K562 (cell line): ENCODE measurements at regions not wholly inside any gene's neighbourhood (a gene's known extent, or its start where the extent isn't known, plus 50 kb on each side); places are given as distances from the start of the nearest gene placed in this dataset.

Experiments
- ATAC-seq: fragments of 200-7000 bp; cut with Tn5 transposase; 3 replicates; pipeline ENCODE4 v1.9.1; 2020; ENCODE audit warnings: moderate library complexity
- BruUV-seq: library from RNA; stranded (reverse); fragments of 400-500 nt; replicated peaks from 2 replicates; lab custom pipeline; 2021; lab: Mats Ljungman, UMichigan
- CTCF ChIA-PET: fragments of 300-600 bp; formaldehyde crosslinking; extraction: SDS; loops from one replicate; lab custom pipeline; 2021; ENCODE audit warnings: low intra/inter-chr PET ratio; lab: Yijun Ruan, JAX
- POLR2A ChIA-PET: fragments of 300-600, 350-650 bp; sonication (Branson Sonifier 250); formaldehyde crosslinking; extraction: SDS; loops from one replicate; lab custom pipeline; 2021; ENCODE audit warnings: antibody characterized with exemption, inconsistent platforms; lab: Yijun Ruan, JAX
- DNase-seq, 4 experiments: peaks; one replicate each; pipeline versions ENCODE4 v3.0.0 to v3.0.0-alpha.2; 2011 to 2018; ENCODE audit warnings: low spot score in 3 of 4, mixed read lengths in 3 of 4; ENCODE audit errors: extremely low read depth in 1 of 4
- FAIRE-seq: peaks from 2 replicates; lab custom pipeline; 2011; peaks lifted over from hg19 to GRCh38; lab: Jason Lieb, UNC
- H2AFZ ChIP-seq: 2 replicates; pipeline ENCODE4 v1.6.0; 2011; ENCODE audit warnings: low read depth, low read length, control low read depth, inconsistent platforms
- H3K27ac ChIP-seq: fragments of 200-600 bp; 3 replicates; pipeline ENCODE4 v1.8.0; 2011; ENCODE audit warnings: low read depth, mild to moderate bottlenecking, control low read depth, inconsistent platforms, low read length, moderate library complexity, mixed read lengths; ENCODE audit errors: extremely low read depth
- H3K27me3 ChIP-seq, 2 experiments: fragments of 300-600 bp in 1 of 2; 2 replicates in 1 of 2; 3 replicates in 1 of 2; pipeline versions ENCODE4 v1.6.0 to v1.8.0; 2011; ENCODE audit warnings: inconsistent platforms in 2 of 2, low read length in 2 of 2, mild to moderate bottlenecking in 1 of 2, mixed read lengths in 1 of 2, moderate library complexity in 1 of 2; ENCODE audit not compliant: control insufficient read depth in 2 of 2, insufficient read depth in 2 of 2
- H3K36me3 ChIP-seq: fragments of 300-600 bp; 3 replicates; pipeline ENCODE4 v1.8.0; 2011; ENCODE audit warnings: mild to moderate bottlenecking, low read length, inconsistent platforms; ENCODE audit not compliant: control insufficient read depth, insufficient read depth
- H3K4me1 ChIP-seq, 2 experiments: fragments of 200-600 bp in 1 of 2; replicated peaks in 1 of 2; 2 replicates in 1 of 2; 3 replicates in 1 of 2; pipeline versions ENCODE4 v1.5.1 to v1.8.0; 2011; ENCODE audit warnings: inconsistent platforms in 2 of 2, low read length in 2 of 2, mild to moderate bottlenecking in 1 of 2, mixed read lengths in 1 of 2, moderate library complexity in 1 of 2; ENCODE audit not compliant: control insufficient read depth in 2 of 2, insufficient read depth in 2 of 2
- H3K4me2 ChIP-seq: 2 replicates; pipeline ENCODE4 v1.6.1; 2011; ENCODE audit warnings: low read length, control low read depth, inconsistent platforms, mixed read lengths; ENCODE audit not compliant: insufficient read depth
- H3K4me3 ChIP-seq: fragments of 200-600 bp; sonication (generic), shearing (Covaris generic); 2 replicates; pipeline ENCODE4 v1.5.1; 2016; ENCODE audit warnings: control low read depth, inconsistent platforms
- H3K79me2 ChIP-seq: fragments of 200-600 bp; 3 replicates; pipeline ENCODE4 v1.8.0; 2011; ENCODE audit warnings: low read length, inconsistent platforms; ENCODE audit not compliant: control insufficient read depth, insufficient read depth
- H3K9ac ChIP-seq, 2 experiments: 2 replicates each; pipeline versions ENCODE4 v1.6.0 to v1.6.1; 2011; ENCODE audit warnings: low read depth in 2 of 2, low read length in 2 of 2, control low read depth in 1 of 2, inconsistent platforms in 1 of 2, mild to moderate bottlenecking in 1 of 2, mixed read lengths in 1 of 2; ENCODE audit not compliant: insufficient read depth in 1 of 2
- H3K9me1 ChIP-seq: one replicate; pipeline ENCODE4 v1.6.0; 2011; ENCODE audit warnings: inconsistent platforms, mild to moderate bottlenecking, low read length, moderate library complexity; ENCODE audit not compliant: control insufficient read depth, insufficient read depth
- H3K9me3 ChIP-seq: replicated peaks from 2 replicates; pipeline ENCODE4 v1.5.1; 2011; ENCODE audit warnings: low read depth, low read length, inconsistent platforms; ENCODE audit not compliant: control insufficient read depth, insufficient read depth
- H4K20me1 ChIP-seq: replicated peaks from 2 replicates; pipeline ENCODE4 v1.6.1; 2011; ENCODE audit warnings: low read length, inconsistent platforms, mixed read lengths; ENCODE audit not compliant: control insufficient read depth, insufficient read depth
- BHLHE40 ChIP-seq: IDR thresholded peaks from 2 replicates; pipeline ENCODE4 v1.6.1; 2011; ENCODE audit warnings: low read length, improper control_type of control experiment
- C11orf30 ChIP-seq: fragments of 450-650 bp; IDR thresholded peaks from 2 replicates; pipeline ENCODE4 v1.6.1; 2016; ENCODE audit warnings: low read depth, mild to moderate bottlenecking
- CEBPB ChIP-seq: fragments of 450-650 bp; IDR thresholded peaks from 2 replicates; pipeline ENCODE4 v1.6.1; 2016; ENCODE audit warnings: missing genetic modification characterization, missing compliant biosample characterization
- DNMT1 ChIP-seq: fragments of 450-650 bp; IDR thresholded peaks from 2 replicates; pipeline ENCODE4 v1.6.1; 2016; ENCODE audit warnings: antibody characterized with exemption, mild to moderate bottlenecking
- KDM4B ChIP-seq, 2 experiments: fragments of 450-650 bp in 1 of 2; sonication (generic) in 1 of 2; IDR thresholded peaks; 2 replicates each; pipeline ENCODE4 v1.6.1; 2016 to 2017; ENCODE audit warnings: borderline replicate concordance in 2 of 2, antibody characterized with exemption in 1 of 2, low read depth in 1 of 2, mild to moderate bottlenecking in 1 of 2
- MIER1 ChIP-seq: fragments of 450-650 bp; IDR thresholded peaks from 2 replicates; pipeline ENCODE4 v1.6.1; 2016; ENCODE audit warnings: antibody characterized with exemption, mild to moderate bottlenecking, low read depth
- NFIX ChIP-seq: fragments of 250-450 bp; sonication (Bioruptor Pico); IDR thresholded peaks from 2 replicates; pipeline ENCODE4 v1.4.0; 2020; ENCODE audit warnings: low read depth, mild to moderate bottlenecking, moderate library complexity
- PBX2 ChIP-seq, 2 experiments: IDR thresholded peaks in 1 of 2; conservative IDR thresholded peaks in 1 of 2; 2 replicates each; pipeline ENCODE4 v1.6.1; 2016; ENCODE audit warnings: low read depth in 2 of 2, mild to moderate bottlenecking in 1 of 2, missing compliant biosample characterization in 1 of 2, missing genetic modification characterization in 1 of 2, moderate library complexity in 1 of 2
- SREBF2 ChIP-seq: sonication (generic); formaldehyde crosslinking; IDR thresholded peaks from 2 replicates; pipeline ENCODE4 v1.4.0; 2020; ENCODE audit warnings: mild to moderate bottlenecking, missing genetic modification reagents
- TEAD1 ChIP-seq, 2 experiments: fragments of 450-650 bp in 1 of 2; sonication (generic) in 1 of 2; formaldehyde crosslinking; IDR thresholded peaks; 2 replicates each; pipeline versions ENCODE4 v1.4.0 to v1.8.0; 2020 to 2022; ENCODE audit warnings: mild to moderate bottlenecking in 2 of 2, missing genetic modification reagents in 1 of 2
- ZNF644 ChIP-seq: fragments of 200-800 bp; sonication (Bioruptor generic); IDR thresholded peaks from 2 replicates; pipeline ENCODE4 v1.6.1; 2016; ENCODE audit warnings: low read depth, missing genetic modification characterization, missing compliant biosample characterization
- WGBS: fragments of 100-300 bp; shearing (Covaris generic); methylation state at CpG from one replicate; pipeline ENCODE4 v1.1.6; 2016; ENCODE audit warnings: low coverage, mixed read lengths; ENCODE audit not compliant: insufficient coverage; ENCODE audit errors: missing lambda C conversion rate; 5-methylcytosine and 5-hydroxymethylcytosine counted together
- in situ Hi-C: fragments of 300-500 bp; cut with MboI; formaldehyde crosslinking; loops from 4 replicates; pipeline ENCODE4 v1.15.0; 2018; ENCODE audit warnings: inconsistent platforms, mixed read lengths
- intact Hi-C: fragments of 100-400 bp; cut with micrococcal nuclease; formaldehyde crosslinking; loops from 2 replicates; pipeline ENCODE4 v1.14.2; 2022

GRCh38 chr18:73861771-73862170 lies 285.9 kb downstream of the FBXO15 start:
- WGBS: 0% methylated on average over 4 of the region's 6 CpGs
- intact Hi-C loops: no loop called here
- Histone ChIP-seq H3K4me1 (no peaks in the 10 kb centered on the region), H3K9me3 (no peaks in the 10 kb centered on the region), H2AFZ (no peak overlapping the region), H3K27me3 (no peaks in the 10 kb centered on the region), H4K20me1 (no peaks in the 10 kb centered on the region), H3K4me3 (no peak overlapping the region), H3K9ac (no peak overlapping the region), H3K27ac (no peak overlapping the region), H3K4me2 (no peak overlapping the region), H3K36me3 (no peaks in the 10 kb centered on the region), H3K79me2 (no peaks in the 10 kb centered on the region), H3K9me1 (no peaks in the 10 kb centered on the region)
- in situ Hi-C loops: no loop called here
- ATAC-seq: no peak
- BruUV-seq: no TSS peak
- ChIA-PET CTCF (no interaction called here), POLR2A (no interaction called here)
- DNase-seq: no peak
- no peak for FAIRE-seq
- TF ChIP-seq ZNF644 (tag): no peak
- no peak for TF ChIP-seq DNMT1
- no peak for TF ChIP-seq NFIX (CRISPR knock-in tag)
- TF ChIP-seq KDM4B (IDR thresholded peaks at IDR 0.05; ENCODE audit: borderline replicate concordance in 2 of 2, low read depth in 1 of 2): no peak
- no peak for TF ChIP-seq PBX2 (CRISPR knock-in tag; IDR thresholded peaks at IDR 0.05; ENCODE audit: low read depth)
- no peak for TF ChIP-seq PBX2 (tag; conservative IDR thresholded peaks at IDR 0.05; ENCODE audit: low read depth)
- TF ChIP-seq C11orf30: no peak
- TF ChIP-seq TEAD1 (CRISPR knock-in tag; IDR thresholded peaks at IDR 0.05): no peak
- no peak for TF ChIP-seq BHLHE40
- no peak for TF ChIP-seq MIER1
- TF ChIP-seq CEBPB (tag): no peak
- TF ChIP-seq SREBF2 (CRISPR knock-in tag): no peak
- TF ChIP-seq, all 486 proteins: peak for 0
